ENCODE measurements at regions not wholly inside any gene's neighbourhood (a gene's known extent, or its start where the extent isn't known, plus 50 kb on each side); places are given as distances from the start of the nearest gene placed in this dataset.

- DNase-seq (no peak), ATAC-seq (no peak)
Observed at GRCh38 chrX:42725196-42725595, 52.8 kb downstream of the PPP1R2C start.

GRCh38 chrX:42720209-42720608 lies 57.8 kb downstream of the PPP1R2C start:
- ATAC-seq, result no peak

GRCh38 chrX:42715701-42716262 lies 62.2 kb downstream of the PPP1R2C start:
- ATAC-seq (no peak), DNase-seq (no peak)

More at GRCh38 chrX:42720209-42720608, 57.8 kb downstream of the PPP1R2C start:
- DNase-seq, result no peak

GRCh38 chrX:42714981-42715700 lies 62.8 kb downstream of the PPP1R2C start:
- ATAC-seq, result no peak
- peak; percentile 33 for DNase-seq

- ATAC-seq (no peak), DNase-seq (no peak)
Observed at GRCh38 chrX:42710452-42710851, 67.5 kb downstream of the PPP1R2C start.

- ATAC-seq, result no peak
Observed at GRCh38 chrX:42708222-42708621, 69.7 kb downstream of the PPP1R2C start.

GRCh38 chrX:42707742-42708141 lies 70.2 kb downstream of the PPP1R2C start:
- DNase-seq (no peak), ATAC-seq (no peak)

More at GRCh38 chrX:42708222-42708621, 69.7 kb downstream of the PPP1R2C start:
- DNase-seq, result no peak

- ATAC-seq (no peak), DNase-seq (no peak)
Observed at GRCh38 chrX:42704454-42704853, 73.5 kb downstream of the PPP1R2C start.

- ATAC-seq, result no peak
- DNase-seq, result no peak
Observed at GRCh38 chrX:42697544-42697943, 80.4 kb downstream of the PPP1R2C start.

- ATAC-seq (no peak), DNase-seq (no peak)
Observed at GRCh38 chrX:42696536-42697124, 81.3 kb downstream of the PPP1R2C start.

- no peak for ATAC-seq
Observed at GRCh38 chrX:42695800-42696358, 82.1 kb downstream of the PPP1R2C start.

GRCh38 chrX:42694260-42694815 lies 83.6 kb downstream of the PPP1R2C start:
- ATAC-seq (peak; percentile 46), DNase-seq (peak; percentile 11)

More at GRCh38 chrX:42695800-42696358, 82.1 kb downstream of the PPP1R2C start:
- no peak for DNase-seq

GRCh38 chrX:42691196-42691595 lies 86.8 kb downstream of the PPP1R2C start:
- ATAC-seq (no peak), DNase-seq (no peak)

- DNase-seq (no peak), ATAC-seq (no peak)
Observed at GRCh38 chrX:42686706-42687105, 91.3 kb downstream of the PPP1R2C start.

GRCh38 chrX:42686296-42686695 lies 91.7 kb downstream of the PPP1R2C start:
- no peak for ATAC-seq
- DNase-seq, result no peak

GRCh38 chrX:42684065-42684464 lies 93.9 kb downstream of the PPP1R2C start:
- ATAC-seq (no peak), DNase-seq (no peak)

GRCh38 chrX:42680666-42681065 lies 97.3 kb downstream of the PPP1R2C start:
- no peak for DNase-seq
- no peak for ATAC-seq

GRCh38 chrX:42678133-42678532 lies 99.8 kb downstream of the PPP1R2C start:
- ATAC-seq (no peak), DNase-seq (no peak)

- no peak for DNase-seq
Observed at GRCh38 chrX:42673301-42673810, 104.6 kb downstream of the PPP1R2C start.

GRCh38 chrX:42664680-42665079 lies 113.3 kb downstream of the PPP1R2C start:
- ATAC-seq, result no peak
- no peak for DNase-seq

More at GRCh38 chrX:42673301-42673810, 104.6 kb downstream of the PPP1R2C start:
- no peak for ATAC-seq

- no peak for DNase-seq
- no peak for ATAC-seq
Observed at GRCh38 chrX:42628471-42628870, 149.5 kb downstream of the PPP1R2C start.

- DNase-seq (no peak), ATAC-seq (no peak)
Observed at GRCh38 chrX:42627891-42628290, 150.1 kb downstream of the PPP1R2C start.

- DNase-seq (no peak), ATAC-seq (no peak)
Observed at GRCh38 chrX:42624524-42624923, 153.4 kb downstream of the PPP1R2C start.
